Thoracic aorta (tissue), 2 donors: ENCODE measurements at regions not wholly inside any gene's neighbourhood (a gene's known extent, or its start where the extent isn't known, plus 50 kb on each side); places are given as distances from the start of the nearest gene placed in this dataset.

Experiments used
- ATAC-seq: fragments of 150-250 bp; one replicate; pipeline ENCODE4 v1.8.0; 2017; ENCODE audit warnings: low read depth; ENCODE audit not compliant: insufficient number of reproducible peaks, low FRiP score
- DNase-seq: peaks from one replicate; pipeline ENCODE4 v3.0.0-alpha.2; 2020; ENCODE audit warnings: low spot score
- H3K27ac ChIP-seq, 2 donors: fragments of 200-600 bp; sonication (generic); 1 replicate in 1 of 2; 2 replicates in 1 of 2; pipeline ENCODE4 v1.5.1; 2016; ENCODE audit warnings: mild to moderate bottlenecking in 2 of 2, moderate library complexity in 2 of 2
- H3K27me3 ChIP-seq: fragments of 200-600 bp; sonication (generic); replicated peaks from 2 replicates; pipeline ENCODE4 v1.6.0; 2016; ENCODE audit warnings: mild to moderate bottlenecking; ENCODE audit not compliant: insufficient read depth
- H3K36me3 ChIP-seq: fragments of 200-600 bp; sonication (generic); one replicate; pipeline ENCODE4 v1.5.1; 2016
- H3K4me1 ChIP-seq, 2 donors: fragments of 200-600 bp; sonication (generic); 1 replicate in 1 of 2; 2 replicates in 1 of 2; pipeline versions ENCODE4 v1.5.1 to v1.6.0; 2016; ENCODE audit warnings: low read depth in 2 of 2, mild to moderate bottlenecking in 1 of 2; ENCODE audit not compliant: control insufficient read depth in 1 of 2
- H3K4me3 ChIP-seq: fragments of 200-600 bp; sonication (generic); 2 replicates; pipeline ENCODE4 v1.5.1; 2016; ENCODE audit warnings: mild to moderate bottlenecking
- H3K9me3 ChIP-seq: fragments of 200-600 bp; sonication (generic); 2 replicates; pipeline ENCODE4 v1.5.1; 2016
- TF ChIP-seq, protein P1 (sequence below): fragments of 200-600 bp; sonication (generic); IDR thresholded peaks from one replicate; pipeline ENCODE4 v1.5.1; 2019; ENCODE audit warnings: antibody characterized with exemption

DNA sequence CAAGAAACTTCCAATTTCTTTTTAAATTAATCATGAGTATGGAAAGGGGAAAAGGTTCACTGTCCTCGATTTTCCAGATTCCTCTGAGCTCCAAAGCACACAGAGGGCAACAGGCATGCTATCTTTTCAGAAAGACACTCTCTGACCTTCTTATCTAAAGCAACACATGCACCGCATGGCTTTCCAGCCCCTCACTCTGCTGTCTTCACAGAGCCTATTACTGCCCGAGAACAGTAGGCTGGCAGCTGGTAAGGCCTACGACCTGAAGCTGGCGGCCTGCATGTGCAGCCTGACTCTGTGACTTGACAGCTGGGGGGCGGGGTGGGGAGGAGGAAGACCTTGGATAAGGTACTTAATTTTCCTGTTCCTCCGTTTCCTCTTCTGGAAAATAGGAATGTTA, 86.3 kb downstream of the ELOVL4 start:
- TF ChIP-seq, protein P1, sequence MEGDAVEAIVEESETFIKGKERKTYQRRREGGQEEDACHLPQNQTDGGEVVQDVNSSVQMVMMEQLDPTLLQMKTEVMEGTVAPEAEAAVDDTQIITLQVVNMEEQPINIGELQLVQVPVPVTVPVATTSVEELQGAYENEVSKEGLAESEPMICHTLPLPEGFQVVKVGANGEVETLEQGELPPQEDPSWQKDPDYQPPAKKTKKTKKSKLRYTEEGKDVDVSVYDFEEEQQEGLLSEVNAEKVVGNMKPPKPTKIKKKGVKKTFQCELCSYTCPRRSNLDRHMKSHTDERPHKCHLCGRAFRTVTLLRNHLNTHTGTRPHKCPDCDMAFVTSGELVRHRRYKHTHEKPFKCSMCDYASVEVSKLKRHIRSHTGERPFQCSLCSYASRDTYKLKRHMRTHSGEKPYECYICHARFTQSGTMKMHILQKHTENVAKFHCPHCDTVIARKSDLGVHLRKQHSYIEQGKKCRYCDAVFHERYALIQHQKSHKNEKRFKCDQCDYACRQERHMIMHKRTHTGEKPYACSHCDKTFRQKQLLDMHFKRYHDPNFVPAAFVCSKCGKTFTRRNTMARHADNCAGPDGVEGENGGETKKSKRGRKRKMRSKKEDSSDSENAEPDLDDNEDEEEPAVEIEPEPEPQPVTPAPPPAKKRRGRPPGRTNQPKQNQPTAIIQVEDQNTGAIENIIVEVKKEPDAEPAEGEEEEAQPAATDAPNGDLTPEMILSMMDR: no peak
- DNase-seq (no peak), ATAC-seq (no peak)
- Histone ChIP-seq H3K27ac (no peak overlapping the region), H3K9me3 (no peaks in the 10 kb centered on the region), H3K27me3 (no peaks in the 10 kb centered on the region), H3K36me3 (no peaks in the 10 kb centered on the region), H3K4me1 (no peaks in the 10 kb centered on the region), H3K4me3 (no peak overlapping the region)

DNA sequence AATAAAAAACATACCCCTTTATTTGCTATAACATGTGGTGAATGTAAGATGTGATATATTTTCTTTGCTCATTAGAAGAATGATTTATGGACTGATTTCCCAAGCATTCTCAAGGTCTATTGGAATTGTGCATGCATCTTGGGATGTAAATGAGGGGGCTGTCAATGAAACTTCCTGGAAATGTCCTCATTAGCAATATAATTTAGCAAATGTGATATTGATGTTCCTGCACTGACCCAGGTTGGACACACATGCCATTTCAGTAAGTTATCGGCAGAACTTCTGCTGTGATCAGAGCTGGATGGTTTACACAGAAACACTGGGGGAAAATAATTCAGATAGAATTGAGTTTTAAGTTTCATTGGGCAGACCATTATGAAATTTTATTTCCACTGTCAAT, 99.9 kb downstream of the ELOVL4 start:
- H3K27me3 ChIP-seq: no peaks in the 10 kb centered on the region
- no peak overlapping the region for H3K27ac ChIP-seq
- H3K36me3 ChIP-seq: no peaks in the 10 kb centered on the region
- no peak overlapping the region for H3K4me3 ChIP-seq
- DNase-seq: no peak
- no peaks in the 10 kb centered on the region for H3K9me3 ChIP-seq
- TF ChIP-seq, protein P1: no peak
- ATAC-seq: no peak
- H3K4me1 ChIP-seq: no peaks in the 10 kb centered on the region

DNA sequence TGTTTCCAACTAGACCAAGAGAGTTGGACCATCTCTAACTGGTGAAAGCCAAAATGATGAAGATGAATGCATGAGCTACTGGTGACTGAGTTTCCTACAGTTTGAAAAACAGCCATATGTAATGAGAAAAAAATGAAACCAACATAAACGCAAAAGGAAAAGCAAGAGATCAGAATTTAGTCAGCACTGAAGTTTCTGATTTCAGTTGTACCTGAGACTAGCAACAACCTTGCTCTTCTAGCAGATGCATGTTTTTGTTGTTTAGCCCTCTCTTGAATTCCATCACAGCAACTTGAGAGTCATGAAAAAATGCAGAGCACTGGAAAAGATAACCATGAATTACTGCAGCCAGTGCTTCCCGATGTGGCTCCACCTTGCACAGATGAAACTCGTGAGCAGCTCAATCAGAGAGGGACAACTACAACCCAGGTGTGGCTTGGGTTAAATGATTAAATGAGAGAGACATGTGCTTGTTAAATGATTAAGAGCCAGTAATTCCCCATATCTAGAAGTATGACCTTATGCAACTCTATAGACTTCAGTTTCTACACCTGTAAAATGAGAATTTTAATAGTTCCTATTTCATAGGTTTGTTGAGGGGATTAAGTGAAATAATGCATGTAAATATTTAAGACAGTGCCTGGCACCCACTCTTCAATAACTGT, 104.8 kb downstream of the ELOVL4 start:
- Histone ChIP-seq H3K9me3 (no peaks in the 10 kb centered on the region), H3K36me3 (no peaks in the 10 kb centered on the region), H3K27ac (no peak overlapping the region), H3K4me1 (no peaks in the 10 kb centered on the region), H3K27me3 (no peaks in the 10 kb centered on the region), H3K4me3 (no peak overlapping the region)
- TF ChIP-seq, protein P1: no peak
- ATAC-seq (no peak), DNase-seq (no peak)

GRCh38 chr6:79841577-79842375, 105.6 kb downstream of the ELOVL4 start:
- Histone ChIP-seq H3K4me3 (no peak overlapping the region), H3K36me3 (no peaks in the 10 kb centered on the region), H3K27me3 (no peaks in the 10 kb centered on the region), H3K4me1 (no peaks in the 10 kb centered on the region), H3K27ac (no peak overlapping the region), H3K9me3 (no peaks in the 10 kb centered on the region)
- TF ChIP-seq, protein P1: no peak
- no peak for ATAC-seq
- DNase-seq: no peak

DNA sequence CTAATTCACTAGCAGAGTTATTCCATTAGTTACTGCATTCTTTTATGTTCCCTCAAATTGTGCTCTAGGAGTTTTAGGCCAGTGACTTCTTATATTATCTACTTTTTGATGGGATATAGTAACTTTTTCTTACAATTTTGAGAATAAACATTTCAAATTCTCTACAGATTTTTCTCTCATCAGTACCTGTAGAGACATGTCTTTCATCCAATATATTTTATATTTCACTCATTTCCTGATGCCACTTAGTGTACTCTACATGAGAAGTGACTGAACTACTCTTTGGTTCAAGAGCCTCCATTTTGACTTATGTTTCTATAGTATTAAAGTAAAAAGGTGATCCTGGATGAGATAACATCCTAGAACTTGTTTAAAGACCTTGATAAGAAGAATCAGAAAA, 108.5 kb downstream of the ELOVL4 start:
- Histone ChIP-seq H3K4me3 (no peak overlapping the region), H3K9me3 (no peaks in the 10 kb centered on the region), H3K36me3 (no peaks in the 10 kb centered on the region), H3K27ac (no peak overlapping the region), H3K27me3 (no peaks in the 10 kb centered on the region), H3K4me1 (no peaks in the 10 kb centered on the region)
- ATAC-seq (no peak), DNase-seq (no peak)
- TF ChIP-seq, protein P1: no peak
